ENCODE measurements at regions not wholly inside any gene's neighbourhood (a gene's known extent, or its start where the extent isn't known, plus 50 kb on each side); places are given as distances from the start of the nearest gene placed in this dataset.

GRCh38 chr17:71505200-71505599 lies 615.6 kb upstream of the SOX9 start:
- TF ChIP-seq POLR2A (IDR thresholded peaks at IDR 0.05; ENCODE audit: low read depth, low read length) (no peak), TAF1 (IDR thresholded peaks at IDR 0.05; ENCODE audit: low read depth, low read length) (no peak), POLR2AphosphoS5 (IDR thresholded peaks at IDR 0.05; ENCODE audit: low read depth, low read length) (no peak), SPI1 (IDR thresholded peaks at IDR 0.05; ENCODE audit: low read depth, low read length) (no peak), POU2F2 (IDR thresholded peaks at IDR 0.05; ENCODE audit: low read depth, low read length) (no peak)
